ENCODE measurements at regions not wholly inside any gene's neighbourhood (a gene's known extent, or its start where the extent isn't known, plus 50 kb on each side); places are given as distances from the start of the nearest gene placed in this dataset.
"Not testable (repeated sequence)": the region's sequence is repeated elsewhere in the genome, so short reads cannot be mapped to it uniquely, and the experiment has no call there.

- DNase-seq: no peak
These were observed 309.2 kb downstream of the BRD1 start for GRCh38 chr22:49518436-49518970.

- DNase-seq: no peak
These were observed 309.9 kb downstream of the BRD1 start for GRCh38 chr22:49517667-49518185.

GRCh38 chr22:49517211-49517610 lies 310.5 kb downstream of the BRD1 start:
- no peak for DNase-seq

GRCh38 chr22:49515475-49515874 lies 312.2 kb downstream of the BRD1 start:
- no peak for DNase-seq

- no peak for DNase-seq
These were observed 313.0 kb downstream of the BRD1 start for GRCh38 chr22:49514641-49515040.

GRCh38 chr22:49514211-49514610 lies 313.5 kb downstream of the BRD1 start:
- DNase-seq: no peak

GRCh38 chr22:49513358-49513851 lies 314.3 kb downstream of the BRD1 start:
- DNase-seq: no peak

- no peak for DNase-seq
These were observed 315.0 kb downstream of the BRD1 start for GRCh38 chr22:49512487-49513165.

- DNase-seq: not testable (repeated sequence)
These were observed 316.1 kb downstream of the BRD1 start for GRCh38 chr22:49511393-49512189.

GRCh38 chr22:49510718-49511117 lies 317.0 kb downstream of the BRD1 start:
- no peak for DNase-seq

- no peak for DNase-seq
These were observed 318.7 kb downstream of the BRD1 start for GRCh38 chr22:49509016-49509415.

GRCh38 chr22:49508561-49508960 lies 319.1 kb downstream of the BRD1 start:
- no peak for DNase-seq

- DNase-seq: no peak
These were observed 319.9 kb downstream of the BRD1 start for GRCh38 chr22:49507607-49508292.

- no peak for DNase-seq
These were observed 321.7 kb downstream of the BRD1 start for GRCh38 chr22:49506010-49506400.

- DNase-seq: no peak
These were observed 322.2 kb downstream of the BRD1 start for GRCh38 chr22:49505337-49506009.

- DNase-seq: no peak
These were observed 323.7 kb downstream of the BRD1 start for GRCh38 chr22:49503896-49504521.

GRCh38 chr22:49503321-49503720 lies 324.4 kb downstream of the BRD1 start:
- DNase-seq: no peak

GRCh38 chr22:49502126-49502826 lies 325.4 kb downstream of the BRD1 start:
- no peak for DNase-seq

GRCh38 chr22:49500942-49501395 lies 326.7 kb downstream of the BRD1 start:
- DNase-seq: no peak

- DNase-seq: no peak
These were observed 327.6 kb downstream of the BRD1 start for GRCh38 chr22:49500076-49500460.

GRCh38 chr22:49499433-49500075 lies 328.1 kb downstream of the BRD1 start:
- no peak for DNase-seq
